Motor neuron (in vitro differentiated cells): ENCODE measurements at regions not wholly inside any gene's neighbourhood (a gene's known extent, or its start where the extent isn't known, plus 50 kb on each side); places are given as distances from the start of the nearest gene placed in this dataset.

Experiments used
- ATAC-seq, 8 experiments: fragments of 200-7000 bp; cut with Tn5 transposase; replicated peaks in 6 of 8; 2 replicates each; pipeline ENCODE4 v1.8.0; 2021; ENCODE audit warnings: mild to moderate bottlenecking in 8 of 8, moderate library complexity in 8 of 8
- H3K27ac ChIP-seq, 2 donors: fragments of 250-450 bp; sonication (Bioruptor Pico); 2 replicates each; pipeline ENCODE4 v1.9.0; 2021; ENCODE audit warnings: antibody characterized with exemption in 2 of 2, mild to moderate bottlenecking in 2 of 2, moderate library complexity in 1 of 2
- H3K4me1 ChIP-seq, 2 donors: fragments of 250-450 bp; sonication (Bioruptor Pico); replicated peaks in 1 of 2; 2 replicates each; pipeline ENCODE4 v1.6.1; 2021; ENCODE audit warnings: antibody characterized with exemption in 2 of 2, mild to moderate bottlenecking in 2 of 2, moderate library complexity in 1 of 2
- H3K4me3 ChIP-seq, 5 donors: fragments of 250-450 bp; sonication (Bioruptor Pico); 2 replicates each; pipeline ENCODE4 v1.9.0; 2021; ENCODE audit warnings: antibody characterized with exemption in 5 of 5, mild to moderate bottlenecking in 5 of 5, moderate library complexity in 4 of 5
- WGBS, 10 experiments: fragments of 450-650 bp; shearing (Covaris generic); methylation state at CpG; one replicate each; pipeline ENCODE4 v1.0.0; 2022; 5-methylcytosine and 5-hydroxymethylcytosine counted together
- in situ Hi-C, 9 experiments: fragments of 400-800 bp; cut with MboI; loops; one replicate each; pipeline ENCODE4 v1.15.0; 2021; ENCODE audit warnings: low sequenced_read_pairs in 9 of 9, low pct_unique_long_range_greater_than_20kb in 2 of 9; ENCODE audit not compliant: unreplicated experiment in 9 of 9

DNA sequence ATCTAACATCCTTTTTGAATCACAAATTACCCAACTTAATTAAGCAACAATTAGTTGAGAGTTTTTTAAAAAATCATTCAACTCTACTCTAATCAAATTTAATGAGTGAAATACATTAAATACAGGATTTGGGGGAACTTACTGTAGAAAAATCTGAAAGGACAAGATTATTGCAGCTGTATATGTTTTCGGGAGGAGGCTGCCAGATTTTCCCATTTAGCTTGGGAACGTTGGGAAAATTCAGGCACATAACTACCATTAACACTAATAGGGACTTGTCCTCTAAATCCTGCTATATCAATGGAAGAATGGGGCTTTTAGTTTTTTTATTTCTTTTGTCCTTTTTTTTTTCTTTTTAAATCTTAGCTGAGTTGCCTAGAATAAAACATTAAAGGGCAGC, 691.4 kb upstream of the FZD8 start:
- in situ Hi-C loops, result no loop called here
- H3K4me1 ChIP-seq, result peaks cover 0 to 4% of the 10 kb centered on the region in 2 donors
- no peak for ATAC-seq
- H3K4me3 ChIP-seq, result no peak overlapping the region
- no peak overlapping the region for H3K27ac ChIP-seq
- WGBS, 10 experiments, result 39 to 100% (median 77%) methylated on average over 1 to 2 of the region's 2 CpGs

DNA sequence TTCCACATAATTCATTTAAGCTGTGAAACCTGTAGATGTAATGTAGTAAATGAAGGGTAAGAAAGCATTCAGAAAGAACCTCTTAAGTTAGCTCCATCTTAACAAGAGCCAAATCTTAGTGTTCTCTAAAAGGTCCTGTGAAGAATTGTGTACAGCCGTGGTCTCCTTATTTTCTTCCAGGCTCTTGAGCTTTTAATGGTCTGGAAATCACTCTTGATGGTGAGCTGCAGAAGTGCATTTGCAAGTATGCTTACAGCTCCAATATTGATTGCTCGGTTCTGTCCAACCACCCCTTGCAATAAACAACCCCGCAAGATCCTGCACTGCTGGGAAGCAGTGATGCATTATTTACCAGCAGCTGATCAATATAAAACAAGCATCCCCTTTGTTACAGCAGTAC, 690.8 kb upstream of the FZD8 start:
- H3K27ac ChIP-seq, result no peak overlapping the region
- no peak overlapping the region for H3K4me3 ChIP-seq
- H3K4me1 ChIP-seq, result peaks cover 0 to 4% of the 10 kb centered on the region in 2 donors
- ATAC-seq, result peak in 2 of 8 experiments; percentile 17 to 44
- in situ Hi-C loops, result no loop called here
- WGBS, 10 experiments, result 74 to 100% (median 91%) methylated on average over 1 to 3 of the region's 3 CpGs; no CpG with 5 or more reads in 3 of the 10 experiments

DNA sequence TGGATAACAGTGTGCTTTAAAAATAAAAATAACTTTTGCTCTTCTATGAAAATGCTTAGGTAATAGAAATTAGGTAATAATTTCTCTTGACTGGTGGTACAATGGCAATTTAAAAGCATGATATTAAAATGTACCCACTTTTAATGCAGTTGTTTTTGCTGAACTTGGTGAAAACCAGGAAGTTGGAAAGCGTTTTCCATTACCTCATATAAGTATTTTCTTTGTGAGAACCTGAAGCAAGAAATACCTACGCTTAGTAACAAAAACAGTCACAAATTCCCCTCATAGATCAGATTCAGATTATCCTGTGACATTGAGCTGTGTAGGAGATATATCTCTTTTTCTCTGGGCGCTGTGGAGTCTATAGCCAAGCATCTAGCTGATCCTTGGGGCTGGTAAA, 689.0 kb upstream of the FZD8 start:
- in situ Hi-C loops, result no loop called here
- no peak for ATAC-seq
- H3K4me1 ChIP-seq, result peaks cover 0 to 4% of the 10 kb centered on the region in 2 donors

DNA sequence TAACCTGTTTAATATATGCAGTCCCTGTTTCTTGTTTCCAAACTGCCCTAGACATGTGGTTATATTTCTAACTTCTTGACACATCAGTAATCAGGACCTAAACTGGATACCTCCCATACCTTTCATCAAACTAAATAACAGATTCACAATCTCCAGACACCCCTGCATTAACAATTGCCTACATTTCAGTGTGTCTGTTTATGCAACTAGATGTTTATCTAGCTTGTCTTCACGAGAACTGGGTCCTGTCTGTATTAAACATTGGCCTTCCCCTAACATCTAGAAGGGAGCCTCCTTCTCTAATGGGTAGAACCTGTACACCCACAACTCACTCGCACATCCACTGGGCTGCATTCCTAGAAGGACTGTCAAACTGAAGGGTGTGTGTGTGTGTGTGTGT, 683.7 kb upstream of the FZD8 start:
- WGBS, 10 experiments, result 13 to 100% (median 74%) methylated on average over 1 to 2 of the region's 2 CpGs; no CpG with 5 or more reads in 4 of the 10 experiments
- H3K4me3 ChIP-seq, result no peak overlapping the region
- ATAC-seq, result no peak
- no peaks in the 10 kb centered on the region for H3K4me1 ChIP-seq
- H3K27ac ChIP-seq, result no peak overlapping the region
- in situ Hi-C loops, result no loop called here

More for the DNA sequence above, 689.0 kb upstream of the FZD8 start:
- Histone ChIP-seq H3K27ac (no peak overlapping the region), H3K4me3 (no peak overlapping the region)
- WGBS, 10 experiments, result 81 to 100% (median 92%) methylated on average over 1 to 3 of the region's 3 CpGs

DNA sequence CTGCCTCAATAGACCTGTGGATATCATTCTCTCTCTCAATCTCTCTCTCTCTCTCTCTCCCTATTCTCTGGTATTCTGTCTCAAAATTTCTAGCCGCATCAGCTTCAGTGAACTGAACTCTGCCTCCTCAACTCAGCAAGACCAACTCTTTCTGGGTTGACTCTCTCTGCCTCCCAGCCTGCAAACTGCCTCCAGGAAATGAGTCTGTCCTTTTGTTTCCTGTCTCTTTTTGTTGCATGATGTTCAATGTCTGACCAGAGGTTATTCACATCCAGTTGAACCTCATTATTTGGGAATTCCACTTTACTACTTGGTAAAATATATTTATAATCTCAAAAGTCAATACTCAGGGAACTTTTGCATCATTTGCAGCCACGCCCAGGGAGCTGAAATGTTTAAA, 682.7 kb upstream of the FZD8 start:
- ATAC-seq, result no peak
- in situ Hi-C loops, result no loop called here
- WGBS, 10 experiments, result 50 to 100% (median 87%) methylated on average over 1 to 2 of the region's 2 CpGs; no CpG with 5 or more reads in 2 of the 10 experiments
- Histone ChIP-seq H3K4me1 (no peaks in the 10 kb centered on the region), H3K4me3 (no peak overlapping the region), H3K27ac (no peak overlapping the region)

DNA sequence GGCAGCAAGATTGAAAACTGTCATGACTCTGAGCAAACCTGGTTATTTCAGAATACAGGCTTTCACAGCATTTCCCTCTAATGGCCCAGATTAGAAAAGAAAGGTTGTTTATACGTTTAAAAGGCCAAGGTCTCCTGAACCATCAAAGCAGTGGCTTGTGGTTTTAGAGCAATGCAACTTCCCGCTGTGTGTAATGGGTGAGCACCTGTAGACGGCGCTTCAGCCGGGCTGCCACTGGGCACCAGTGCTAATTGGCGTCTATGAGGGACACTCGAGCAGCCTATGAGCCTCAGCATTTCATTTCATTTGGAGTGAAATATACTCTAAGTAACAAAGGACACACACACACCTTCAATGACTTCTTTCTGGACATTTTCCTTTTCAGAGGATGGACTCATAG, 671.0 kb upstream of the FZD8 start:
- no peak overlapping the region for H3K4me3 ChIP-seq
- WGBS, 10 experiments, result 25 to 82% (median 78%) methylated on average over 1 to 6 of the region's 7 CpGs; no CpG with 5 or more reads in 4 of the 10 experiments
- in situ Hi-C loops, result no loop called here
- ATAC-seq, result no peak
- H3K4me1 ChIP-seq, result no peaks in the 10 kb centered on the region
- no peak overlapping the region for H3K27ac ChIP-seq

DNA sequence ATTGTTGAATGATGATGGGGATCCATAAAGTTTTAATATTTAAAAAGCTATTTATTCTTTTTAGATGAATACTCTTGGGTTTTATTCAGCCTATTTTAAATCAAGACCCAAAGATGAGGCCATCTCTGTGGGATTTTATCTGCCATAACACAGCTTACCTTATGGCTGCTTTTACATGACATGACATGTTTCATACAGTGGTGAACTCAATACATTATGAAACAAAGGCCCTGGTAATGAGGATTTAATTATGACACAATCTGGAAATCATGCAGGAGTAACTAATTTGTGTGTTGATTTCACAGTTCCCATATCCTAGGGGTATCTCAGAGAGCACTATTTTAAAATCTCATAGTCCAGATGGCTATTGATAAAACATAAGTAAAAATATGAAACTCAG, 661.8 kb upstream of the FZD8 start:
- no peak for ATAC-seq
- in situ Hi-C loops, result no loop called here

DNA sequence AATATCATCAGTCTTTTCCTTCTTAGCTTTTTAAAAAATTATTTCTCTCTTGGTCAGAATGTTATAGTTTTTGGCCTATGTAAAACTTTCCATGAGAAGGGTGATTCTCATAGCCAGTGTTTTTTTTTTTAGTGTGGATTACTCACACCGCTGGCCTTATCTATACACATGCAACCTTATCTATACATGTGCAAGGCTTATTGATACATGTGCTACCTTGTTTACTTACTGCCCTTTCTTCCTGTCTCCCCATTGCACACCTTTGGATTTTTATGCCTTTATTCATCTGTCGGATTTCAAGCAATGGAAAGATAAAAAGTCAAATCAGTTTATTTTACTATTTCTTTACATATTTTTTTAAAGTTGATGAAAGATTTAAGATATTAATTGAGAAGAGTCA, 660.0 kb upstream of the FZD8 start:
- H3K4me1 ChIP-seq, result no peaks in the 10 kb centered on the region
- in situ Hi-C loops, result no loop called here
- H3K4me3 ChIP-seq, result no peak overlapping the region
- ATAC-seq, result no peak
- no peak overlapping the region for H3K27ac ChIP-seq
- 86 to 100% (median 100%) methylated on average over 2 of the region's 2 CpGs for WGBS, 10 experiments

More for the DNA sequence above, 661.8 kb upstream of the FZD8 start:
- Histone ChIP-seq H3K4me1 (no peaks in the 10 kb centered on the region), H3K4me3 (no peak overlapping the region), H3K27ac (no peak overlapping the region)

DNA sequence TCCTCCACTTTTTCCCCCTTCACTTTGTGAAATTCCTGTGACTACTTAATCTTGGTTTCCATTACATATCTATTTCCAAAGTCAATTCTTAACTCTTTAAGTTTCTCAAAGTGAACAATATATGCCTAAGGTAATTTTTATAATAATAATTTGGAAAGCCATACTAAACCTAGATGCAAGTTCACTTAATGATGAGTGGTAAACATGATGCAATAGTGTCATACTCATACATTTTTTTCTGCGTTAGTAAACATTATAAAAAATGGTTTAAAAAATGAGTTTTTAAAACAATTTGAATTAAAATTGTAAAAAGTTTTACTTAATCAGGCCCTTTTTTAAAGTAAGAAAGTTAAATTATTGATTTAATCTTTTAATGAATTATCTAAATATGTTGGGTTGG, 659.4 kb upstream of the FZD8 start:
- WGBS, 10 experiments, result 47 to 100% (median 100%) methylated on average over 1 of the region's 1 CpG; no CpG with 5 or more reads in 1 of the 10 experiments
- ATAC-seq, result no peak
- H3K4me3 ChIP-seq, result no peak overlapping the region
- H3K27ac ChIP-seq, result no peak overlapping the region
- no peaks in the 10 kb centered on the region for H3K4me1 ChIP-seq
- in situ Hi-C loops, result no loop called here

DNA sequence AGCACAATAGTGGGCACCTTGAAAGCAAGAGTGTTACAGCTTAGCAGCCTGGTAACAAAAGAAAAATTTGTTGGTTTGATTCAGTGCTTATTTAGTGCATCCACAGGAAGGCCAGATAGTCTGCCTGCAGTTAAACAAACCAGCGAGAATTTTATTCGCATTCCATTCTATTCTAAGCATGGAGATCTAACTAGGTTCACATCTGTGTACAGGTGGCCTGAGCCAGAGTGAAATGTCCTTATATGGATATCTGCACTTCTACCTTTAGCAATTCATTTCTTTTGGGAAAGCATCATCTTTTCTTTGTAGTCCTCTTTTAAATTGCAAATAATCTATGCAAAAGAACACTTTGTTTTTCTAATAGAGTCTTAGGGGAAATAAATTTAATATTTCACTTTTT, 659.0 kb upstream of the FZD8 start:
- Histone ChIP-seq H3K27ac (no peak overlapping the region), H3K4me1 (no peaks in the 10 kb centered on the region), H3K4me3 (no peak overlapping the region)
- WGBS, 10 experiments, result 52 to 92% (median 85%) methylated on average over 1 to 2 of the region's 2 CpGs; no CpG with 5 or more reads in 4 of the 10 experiments
- in situ Hi-C loops, result no loop called here
- ATAC-seq, result peak in 3 of 8 experiments; percentile 22 to 50 (median 25)

DNA sequence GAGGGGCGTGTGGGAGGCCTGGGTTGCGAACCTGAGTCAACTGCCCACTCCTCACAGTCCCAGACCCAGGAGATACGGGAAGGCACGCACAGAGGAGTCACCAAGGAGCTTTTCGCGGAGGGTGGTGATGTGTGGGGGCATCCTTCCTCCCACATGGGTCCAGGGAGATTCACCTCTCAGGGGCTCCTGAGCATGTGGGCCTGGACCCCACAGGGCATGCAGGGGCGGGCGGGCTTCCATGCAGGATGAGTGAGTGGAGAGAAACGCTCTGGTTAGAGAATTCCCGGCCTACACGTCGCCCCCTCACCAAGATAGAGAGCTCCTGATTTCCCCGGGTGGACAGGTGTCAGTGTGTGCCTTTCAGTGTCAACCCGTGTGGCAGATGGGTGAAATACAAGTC, 641.7 kb upstream of the FZD8 start:
- Histone ChIP-seq H3K4me3 (no peak overlapping the region), H3K27ac (no peak overlapping the region), H3K4me1 (no peaks in the 10 kb centered on the region)
- in situ Hi-C loops, result no loop called here
- no peak for ATAC-seq
- whole genome bisulfite sequencing, 10 experiments, result 60 to 100% (median 86%) methylated on average over 1 to 6 of the region's 14 CpGs; no CpG with 5 or more reads in 3 of the 10 experiments

DNA sequence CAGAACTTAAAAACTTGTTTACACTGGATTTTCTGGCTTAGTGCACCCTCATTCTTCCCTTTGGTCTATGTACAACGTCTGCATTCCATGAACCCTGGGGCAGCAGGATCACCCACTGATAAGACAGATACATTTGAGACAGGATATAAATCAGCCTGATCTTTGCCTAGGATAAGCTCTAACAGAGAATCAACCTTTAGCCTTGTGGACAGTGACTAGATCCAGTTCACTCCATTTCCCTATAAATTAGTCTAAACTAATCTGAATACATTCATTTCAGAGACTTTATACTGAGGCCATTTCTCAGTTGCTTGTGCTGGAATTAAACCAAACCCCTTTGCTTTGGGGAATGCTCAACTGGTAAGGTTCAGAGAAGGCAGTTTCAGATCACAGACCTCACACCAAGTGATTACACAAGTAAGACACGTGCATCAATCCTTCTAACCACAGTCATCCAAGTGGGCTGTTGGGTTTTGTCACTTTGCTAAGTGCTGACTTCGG, 639.8 kb upstream of the FZD8 start:
- Histone ChIP-seq H3K4me3 (no peak overlapping the region), H3K4me1 (no peaks in the 10 kb centered on the region), H3K27ac (no peak overlapping the region)
- no peak for ATAC-seq
- in situ Hi-C loops, result no loop called here
- 0 to 87% (median 51%) methylated on average over 1 to 3 of the region's 3 CpGs for WGBS, 10 experiments

DNA sequence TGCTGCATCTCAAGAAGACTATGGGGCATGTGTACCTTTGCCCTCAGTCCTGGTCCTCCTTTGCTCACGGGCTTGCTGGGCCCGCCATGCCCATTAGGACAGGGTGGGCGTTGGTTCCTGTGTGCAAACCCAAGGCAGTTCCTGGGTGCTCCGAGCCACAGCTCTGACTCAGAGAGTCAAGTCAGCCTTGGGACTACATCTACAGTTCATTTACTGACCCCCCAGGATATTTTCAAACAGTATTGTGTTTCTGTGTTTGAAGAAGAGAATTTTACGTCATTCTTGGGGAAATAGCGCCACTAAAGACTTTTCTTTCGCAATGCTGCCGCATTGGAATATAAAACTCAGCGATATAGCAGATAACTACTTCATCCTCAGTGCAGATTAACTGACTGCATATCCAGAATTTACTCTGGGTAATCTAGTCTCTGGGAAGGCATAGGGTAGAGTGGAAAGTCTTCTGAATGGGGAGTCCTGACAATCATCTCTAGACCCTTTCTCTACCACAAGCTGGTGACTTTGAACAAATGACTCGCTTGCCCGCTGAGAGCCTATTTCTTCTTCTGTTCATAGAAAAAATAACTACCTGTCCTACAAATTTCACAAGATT, 638.9 kb upstream of the FZD8 start:
- in situ Hi-C loops, result no loop called here
- Histone ChIP-seq H3K27ac (no peak overlapping the region), H3K4me1 (no peaks in the 10 kb centered on the region), H3K4me3 (no peak overlapping the region)
- 60 to 96% (median 91%) methylated on average over 4 to 11 of the region's 11 CpGs for WGBS, 10 experiments
- ATAC-seq, result no peak

DNA sequence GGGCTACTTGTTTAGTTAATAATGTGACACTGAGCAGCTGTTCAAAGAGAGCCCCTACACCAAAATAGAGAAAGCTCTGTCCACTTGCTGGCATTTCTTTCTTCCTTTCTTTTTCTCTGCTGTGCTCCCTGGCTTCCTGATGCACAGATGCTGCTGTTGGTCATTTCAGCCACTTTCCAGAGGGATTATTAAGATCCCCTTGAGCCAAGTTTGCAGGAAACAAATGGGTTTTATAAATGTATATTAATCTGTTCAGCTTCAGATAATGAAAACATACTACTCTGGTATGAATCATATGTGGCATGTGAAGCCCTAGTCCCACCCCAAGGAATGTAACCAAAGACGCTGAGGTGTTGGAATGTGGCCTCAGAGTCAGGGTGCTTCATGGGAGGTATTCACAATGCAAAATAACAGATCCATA, 638.2 kb upstream of the FZD8 start:
- WGBS, 10 experiments, result 38 to 100% (median 63%) methylated on average over 1 of the region's 1 CpG; no CpG with 5 or more reads in 6 of the 10 experiments
- peak in 3 of 8 experiments; percentile 43 to 57 (median 54) for ATAC-seq
- no peaks in the 10 kb centered on the region for H3K4me1 ChIP-seq
- no peak overlapping the region for H3K4me3 ChIP-seq
- H3K27ac ChIP-seq, result no peak overlapping the region
- in situ Hi-C loops, result no loop called here
